Colonic mucosa (tissue), 4 donors: ENCODE measurements at regions not wholly inside any gene's neighbourhood (a gene's known extent, or its start where the extent isn't known, plus 50 kb on each side); places are given as distances from the start of the nearest gene placed in this dataset.

Source experiments
- DNase-seq: peaks from one replicate; pipeline ENCODE4 v3.0.0-alpha.2; 2020
- H3K27ac ChIP-seq: fragments of 200-600 bp; one replicate; pipeline ENCODE4 v1.8.0; 2021
- H3K27me3 ChIP-seq: fragments of 200-600 bp; one replicate; pipeline ENCODE4 v1.8.0; 2021
- H3K36me3 ChIP-seq: fragments of 200-600 bp; one replicate; pipeline ENCODE4 v1.8.0; 2021
- H3K4me1 ChIP-seq: fragments of 200-600 bp; one replicate; pipeline ENCODE4 v1.8.0; 2021; ENCODE audit warnings: mild to moderate bottlenecking
- H3K4me3 ChIP-seq: fragments of 200-600 bp; one replicate; pipeline ENCODE4 v1.8.0; 2021
- H3K9ac ChIP-seq, 2 donors: one replicate each; pipeline ENCODE4 v1.7.0; 2013; ENCODE audit warnings: control low read depth in 2 of 2, low read depth in 2 of 2, low read length in 2 of 2
- H3K9me3 ChIP-seq: fragments of 200-600 bp; one replicate; pipeline ENCODE4 v1.8.0; 2021
- CTCF ChIP-seq: fragments of 200-600 bp; IDR thresholded peaks from one replicate; pipeline ENCODE4 v1.8.0; 2022; ENCODE audit warnings: antibody characterized with exemption, mild to moderate bottlenecking
- intact Hi-C: fragments of 100-400 bp; cut with DNase I; formaldehyde crosslinking; loops from one replicate; pipeline ENCODE4 v1.14.1; 2022
- donor health status: healthy.
- donor health status: DM: no; HTN: no; CAD: no.
- donor health status: DM: no; HTN: no; CAD: no.

GRCh38 chr4:125689805-125690204, 375.1 kb downstream of the FAT4 start:
- DNase-seq, result no peak
- H3K9me3 ChIP-seq, result no peaks in the 10 kb centered on the region
- H3K4me1 ChIP-seq, result no peaks in the 10 kb centered on the region
- H3K4me3 ChIP-seq, result no peak overlapping the region
- intact Hi-C loops, result no loop called here
- TF ChIP-seq CTCF, result no peak
- no peaks in the 10 kb centered on the region for H3K36me3 ChIP-seq
- no peaks in the 10 kb centered on the region for H3K27me3 ChIP-seq
- no peak overlapping the region for H3K27ac ChIP-seq
- H3K9ac ChIP-seq, result no peak overlapping the region

GRCh38 chr4:125693228-125693627, 378.5 kb downstream of the FAT4 start:
- H3K27me3 ChIP-seq, result no peaks in the 10 kb centered on the region
- no peak overlapping the region for H3K27ac ChIP-seq
- H3K4me3 ChIP-seq, result no peak overlapping the region
- DNase-seq, result no peak
- no peak for TF ChIP-seq CTCF
- H3K36me3 ChIP-seq, result no peaks in the 10 kb centered on the region
- no peak overlapping the region for H3K9ac ChIP-seq
- no peaks in the 10 kb centered on the region for H3K9me3 ChIP-seq
- no peaks in the 10 kb centered on the region for H3K4me1 ChIP-seq
- intact Hi-C loops, result no loop called here

- Histone ChIP-seq H3K36me3 (no peaks in the 10 kb centered on the region), H3K9me3 (no peaks in the 10 kb centered on the region), H3K4me3 (no peak overlapping the region), H3K27me3 (no peaks in the 10 kb centered on the region), H3K9ac (no peak overlapping the region), H3K4me1 (no peaks in the 10 kb centered on the region), H3K27ac (no peak overlapping the region)
- no peak for TF ChIP-seq CTCF
- intact Hi-C loops, result no loop called here
- no peak for DNase-seq
Measured at GRCh38 chr4:125702406-125702805, 387.7 kb downstream of the FAT4 start.

- H3K27me3 ChIP-seq, result no peaks in the 10 kb centered on the region
- no peak for TF ChIP-seq CTCF
- H3K4me1 ChIP-seq, result no peaks in the 10 kb centered on the region
- intact Hi-C loops, result no loop called here
- H3K36me3 ChIP-seq, result no peaks in the 10 kb centered on the region
- H3K9ac ChIP-seq, result no peak overlapping the region
- H3K27ac ChIP-seq, result no peak overlapping the region
- no peak overlapping the region for H3K4me3 ChIP-seq
- DNase-seq, result no peak
- H3K9me3 ChIP-seq, result no peaks in the 10 kb centered on the region
Measured at GRCh38 chr4:125703443-125703842, 388.7 kb downstream of the FAT4 start.

GRCh38 chr4:125704726-125705125, 390.0 kb downstream of the FAT4 start:
- no peak for DNase-seq
- no peak overlapping the region for H3K9ac ChIP-seq
- no peak overlapping the region for H3K4me3 ChIP-seq
- H3K9me3 ChIP-seq, result no peaks in the 10 kb centered on the region
- no peaks in the 10 kb centered on the region for H3K27me3 ChIP-seq
- intact Hi-C loops, result no loop called here
- TF ChIP-seq CTCF, result no peak
- no peaks in the 10 kb centered on the region for H3K36me3 ChIP-seq
- no peaks in the 10 kb centered on the region for H3K4me1 ChIP-seq
- no peak overlapping the region for H3K27ac ChIP-seq

GRCh38 chr4:125705681-125706080, 390.9 kb downstream of the FAT4 start:
- intact Hi-C loops, result no loop called here
- Histone ChIP-seq H3K9ac (no peak overlapping the region), H3K4me1 (no peaks in the 10 kb centered on the region), H3K27ac (no peak overlapping the region), H3K4me3 (no peak overlapping the region), H3K9me3 (no peaks in the 10 kb centered on the region), H3K27me3 (no peaks in the 10 kb centered on the region), H3K36me3 (no peaks in the 10 kb centered on the region)
- DNase-seq, result no peak
- no peak for TF ChIP-seq CTCF
